Activated CD8-positive, alpha-beta T cell treated with anti-CD3 and anti-CD28 coated beads for 36 hours (primary cell): ENCODE measurements at regions not wholly inside any gene's neighbourhood (a gene's known extent, or its start where the extent isn't known, plus 50 kb on each side); places are given as distances from the start of the nearest gene placed in this dataset.
A peak's percentile ranks its signal among the peaks of the same experiment; 100 is the strongest.

Experiments used
- ATAC-seq: fragments of 200-7000 bp; cut with Tn5 transposase; one replicate; pipeline ENCODE4 v1.10.0; 2021; ENCODE audit warnings: mild to moderate bottlenecking, moderate library complexity
- CTCF ChIA-PET: fragments of 350-600 bp; sonication (Branson Sonifier 250); formaldehyde crosslinking; loops from one replicate; lab custom pipeline; 2021; ENCODE audit warnings: antibody characterized with exemption; lab: Charles Lee
- POLR2A ChIA-PET: fragments of 350-600 bp; sonication (Branson Sonifier 250); formaldehyde crosslinking; loops from one replicate; lab custom pipeline; 2021; ENCODE audit warnings: antibody characterized with exemption; lab: Charles Lee
- DNase-seq: peaks from one replicate; pipeline ENCODE4 v3.0.0-alpha.2; 2020
- H3K27ac Mint-ChIP-seq: one replicate; pipeline ENCODE4 v1.8.0; 2021; ENCODE audit warnings: mild to moderate bottlenecking, mixed read lengths
- H3K27me3 Mint-ChIP-seq: one replicate; pipeline ENCODE4 v1.8.0; 2021; ENCODE audit warnings: mixed read lengths
- H3K36me3 Mint-ChIP-seq: one replicate; pipeline ENCODE4 v1.8.0; 2021; ENCODE audit warnings: low read depth, mixed read lengths
- H3K4me1 Mint-ChIP-seq: one replicate; pipeline ENCODE4 v1.8.0; 2021; ENCODE audit warnings: low read depth, mixed read lengths
- H3K4me3 Mint-ChIP-seq: one replicate; pipeline ENCODE4 v1.8.0; 2021; ENCODE audit warnings: mild to moderate bottlenecking, moderate library complexity, mixed read lengths
- H3K9me3 Mint-ChIP-seq: one replicate; pipeline ENCODE4 v1.8.0; 2021; ENCODE audit warnings: mixed read lengths
- CTCF ChIP-seq: fragments of 200-600 bp; IDR thresholded peaks from one replicate; pipeline ENCODE4 v1.8.0; 2022; ENCODE audit warnings: antibody characterized with exemption, mild to moderate bottlenecking
- intact Hi-C: fragments of 100-400 bp; cut with micrococcal nuclease; formaldehyde crosslinking; loops from one replicate; pipeline ENCODE4 v1.10.0; 2022

DNA sequence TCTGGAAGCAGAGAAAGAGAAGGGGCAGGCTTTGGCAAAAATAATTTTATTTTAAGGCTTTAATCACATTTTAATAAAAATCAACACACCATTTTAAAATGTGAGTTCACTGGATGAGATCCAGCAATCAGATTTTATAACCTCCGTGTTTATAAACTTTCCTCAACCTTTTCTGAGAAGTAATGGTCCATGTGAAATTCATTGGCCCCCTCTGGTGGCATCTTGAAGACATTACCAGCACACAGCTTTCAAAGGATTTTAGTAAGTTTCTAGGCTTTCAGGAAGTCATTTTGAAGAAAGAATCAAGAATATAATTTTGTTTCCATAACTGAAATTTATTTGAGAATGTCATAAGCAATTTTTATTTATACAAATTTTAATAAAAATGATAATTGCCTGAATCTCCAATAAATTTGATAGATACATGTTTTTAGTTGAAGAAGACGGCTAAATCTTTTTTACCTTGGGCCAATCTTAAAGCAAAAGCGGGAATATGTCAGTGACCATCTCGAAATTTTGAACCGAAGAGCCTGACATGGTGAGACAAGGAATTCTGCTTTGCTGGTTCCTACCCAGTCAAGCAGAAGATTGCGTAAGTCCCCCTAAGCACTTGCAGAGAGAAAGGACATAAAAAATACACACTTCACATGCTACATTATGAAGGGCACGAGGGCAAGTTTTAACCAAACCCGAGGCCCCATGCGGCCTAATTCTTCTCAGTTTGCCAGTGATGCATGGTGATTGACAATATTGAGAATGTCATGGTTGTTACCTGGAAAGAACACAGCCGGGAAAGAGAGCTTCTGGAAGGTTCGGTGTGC, 128.4 kb upstream of the CBLN2 start:
- intact Hi-C loops: no loop called here
- no peaks in the 10 kb centered on the region for H3K4me1 Mint-ChIP-seq
- no peaks in the 10 kb centered on the region for H3K27me3 Mint-ChIP-seq
- TF ChIP-seq CTCF: peak; percentile 69
- ATAC-seq (peak; percentile 60), DNase-seq (peak; percentile 32)
- no peak overlapping the region for H3K4me3 Mint-ChIP-seq
- CTCF ChIA-PET: interaction anchor here (0.9 to 3.0 kb wide), 4 partner anchors 10 to 165 kb away, joined by 3 to 16 read pairs (median 8); no protein-coding TSS in a partner anchor
- H3K36me3 Mint-ChIP-seq: no peaks in the 10 kb centered on the region
- POLR2A ChIA-PET: no interaction called here
- H3K9me3 Mint-ChIP-seq: no peaks in the 10 kb centered on the region
- no peak overlapping the region for H3K27ac Mint-ChIP-seq

DNA sequence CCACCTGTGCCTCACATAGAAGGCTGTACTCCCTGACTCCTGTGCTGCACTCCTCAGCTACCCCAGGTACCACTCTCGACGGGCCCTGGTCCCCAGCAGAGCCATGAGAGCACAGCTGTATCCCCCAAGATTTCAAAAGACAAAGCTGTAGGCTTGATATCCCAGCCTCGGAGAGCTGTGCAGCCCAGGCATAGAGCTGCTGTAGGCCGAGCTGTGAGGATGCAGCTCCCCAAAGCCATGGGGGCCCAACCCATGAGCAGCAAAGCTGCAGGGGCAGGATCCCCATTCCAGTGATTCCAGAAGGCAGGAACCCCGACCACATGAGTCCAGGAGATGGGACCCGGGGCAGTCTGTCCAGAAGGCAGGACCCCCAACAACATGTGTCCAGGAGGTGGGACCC, 123.8 kb upstream of the CBLN2 start:
- ChIA-PET POLR2A (interaction anchor here (0.5 kb wide), 1 partner anchor 1452 kb away, joined by 3 read pairs; no protein-coding TSS in a partner anchor), CTCF (no interaction called here)
- TF ChIP-seq CTCF: no peak
- Mint-ChIP-seq H3K4me3 (no peak overlapping the region), H3K27me3 (no peaks in the 10 kb centered on the region), H3K27ac (no peak overlapping the region), H3K4me1 (no peaks in the 10 kb centered on the region), H3K36me3 (no peaks in the 10 kb centered on the region), H3K9me3 (peaks cover 1% of the 10 kb centered on the region)
- DNase-seq (no peak), ATAC-seq (no peak)
- intact Hi-C loops: no loop called here

- peak; percentile 67 for DNase-seq
- POLR2A ChIA-PET: no interaction called here
- no peaks in the 10 kb centered on the region for H3K36me3 Mint-ChIP-seq
- no peak overlapping the region for H3K4me3 Mint-ChIP-seq
- intact Hi-C loops: no loop called here
- CTCF ChIA-PET: interaction anchor here (0.6 to 2.3 kb wide), 6 partner anchors 9 to 1189 kb away, joined by 3 to 14 read pairs (median 4); no protein-coding TSS in a partner anchor
- no peaks in the 10 kb centered on the region for H3K4me1 Mint-ChIP-seq
- TF ChIP-seq CTCF: peak; percentile 70
- H3K27ac Mint-ChIP-seq: no peak overlapping the region
- H3K27me3 Mint-ChIP-seq: no peaks in the 10 kb centered on the region
- peaks cover 2% of the 10 kb centered on the region for H3K9me3 Mint-ChIP-seq
- peak; percentile 51 for ATAC-seq
These were observed 109.0 kb upstream of the CBLN2 start for GRCh38 chr18:72652990-72653593.

- ChIA-PET POLR2A (no interaction called here), CTCF (no interaction called here)
- DNase-seq: no peak
- Mint-ChIP-seq H3K27ac (no peak overlapping the region), H3K36me3 (no peaks in the 10 kb centered on the region), H3K4me1 (no peaks in the 10 kb centered on the region), H3K27me3 (no peaks in the 10 kb centered on the region), H3K9me3 (peaks cover 2% of the 10 kb centered on the region), H3K4me3 (no peak overlapping the region)
- intact Hi-C loops: no loop called here
- no peak for ATAC-seq
- TF ChIP-seq CTCF: no peak
These were observed 106.9 kb upstream of the CBLN2 start for GRCh38 chr18:72651033-72651432.

GRCh38 chr18:72648481-72648960, 104.4 kb upstream of the CBLN2 start:
- no peak for ATAC-seq
- CTCF ChIA-PET: no interaction called here
- no peak for TF ChIP-seq CTCF

More at GRCh38 chr18:72648481-72648960, 104.4 kb upstream of the CBLN2 start:
- H3K9me3 Mint-ChIP-seq: no peaks in the 10 kb centered on the region
- POLR2A ChIA-PET: no interaction called here
- no peak for DNase-seq
- intact Hi-C loops: no loop called here
- no peaks in the 10 kb centered on the region for H3K4me1 Mint-ChIP-seq
- no peak overlapping the region for H3K4me3 Mint-ChIP-seq
- no peaks in the 10 kb centered on the region for H3K36me3 Mint-ChIP-seq
- H3K27ac Mint-ChIP-seq: no peak overlapping the region
- no peaks in the 10 kb centered on the region for H3K27me3 Mint-ChIP-seq
